MCF 10A (cell line): ENCODE measurements at regions not wholly inside any gene's neighbourhood (a gene's known extent, or its start where the extent isn't known, plus 50 kb on each side); places are given as distances from the start of the nearest gene placed in this dataset.

Experiments used
- BruUV-seq: library from RNA; stranded (reverse); fragments of 400-500 nt; replicated peaks from 2 replicates; lab custom pipeline; 2021; lab: Mats Ljungman, UMichigan
- CTCF ChIA-PET: fragments of 300-600 bp; sonication (Branson Sonifier 250); formaldehyde crosslinking; extraction: SDS; loops from one replicate; lab custom pipeline; 2021; ENCODE audit warnings: antibody characterized with exemption, inconsistent platforms; lab: Yijun Ruan, JAX
- POLR2A ChIA-PET: fragments of 300-600, 350-650 bp; sonication (Branson Sonifier 250); formaldehyde crosslinking; extraction: SDS; loops from one replicate; lab custom pipeline; 2020; ENCODE audit warnings: antibody characterized with exemption, inconsistent platforms; lab: Yijun Ruan, JAX
- DNase-seq: peaks from one replicate; pipeline ENCODE4 v3.0.0-alpha.2; 2018; ENCODE audit not compliant: unreplicated experiment
- H3K27ac Mint-ChIP-seq: one replicate; pipeline ENCODE4 v1.8.0; 2022; ENCODE audit warnings: mild to moderate bottlenecking, low read depth, mixed read lengths; ENCODE audit not compliant: unreplicated experiment
- H3K27me3 Mint-ChIP-seq: one replicate; pipeline ENCODE4 v1.8.0; 2022; ENCODE audit warnings: mixed read lengths; ENCODE audit not compliant: insufficient read depth, unreplicated experiment
- H3K36me3 Mint-ChIP-seq: one replicate; pipeline ENCODE4 v1.8.0; 2022; ENCODE audit warnings: mild to moderate bottlenecking, moderate library complexity, mixed read lengths; ENCODE audit not compliant: insufficient read depth, unreplicated experiment
- H3K4me1 Mint-ChIP-seq: one replicate; pipeline ENCODE4 v1.8.0; 2022; ENCODE audit warnings: mixed read lengths; ENCODE audit not compliant: insufficient read depth, unreplicated experiment
- H3K4me3 Mint-ChIP-seq: one replicate; pipeline ENCODE4 v1.8.0; 2022; ENCODE audit warnings: mild to moderate bottlenecking, moderate library complexity, mixed read lengths; ENCODE audit not compliant: unreplicated experiment
- H3K9me3 Mint-ChIP-seq: one replicate; pipeline ENCODE4 v1.8.0; 2022; ENCODE audit warnings: mixed read lengths; ENCODE audit not compliant: unreplicated experiment
- CTCF ChIP-seq: fragments of 200-600 bp; IDR thresholded peaks from one replicate; pipeline ENCODE4 v1.8.0; 2022; ENCODE audit warnings: antibody characterized with exemption, mild to moderate bottlenecking; ENCODE audit not compliant: unreplicated experiment
- intact Hi-C: fragments of 100-400 bp; cut with micrococcal nuclease; formaldehyde crosslinking; loops from 2 replicates; pipeline ENCODE4 v1.14.1; 2022

- no peak for TF ChIP-seq CTCF
- H3K9me3 Mint-ChIP-seq: peaks cover 24% of the 10 kb centered on the region
- H3K36me3 Mint-ChIP-seq: no peaks in the 10 kb centered on the region
- no peak overlapping the region for H3K27ac Mint-ChIP-seq
- no TSS peak for BruUV-seq
- DNase-seq: no peak
- H3K4me3 Mint-ChIP-seq: no peak overlapping the region
- ChIA-PET CTCF (no interaction called here), POLR2A (no interaction called here)
- intact Hi-C loops: no loop called here
- no peaks in the 10 kb centered on the region for H3K4me1 Mint-ChIP-seq
- H3K27me3 Mint-ChIP-seq: no peaks in the 10 kb centered on the region
Measured at GRCh38 chr3:30384546-30385072, 221.8 kb upstream of the TGFBR2 start.

- Mint-ChIP-seq H3K27ac (no peak overlapping the region), H3K4me3 (no peak overlapping the region), H3K36me3 (no peaks in the 10 kb centered on the region), H3K4me1 (no peaks in the 10 kb centered on the region), H3K9me3 (peaks cover 16% of the 10 kb centered on the region), H3K27me3 (no peaks in the 10 kb centered on the region)
- ChIA-PET POLR2A (interaction anchor here (1.0 kb wide), 1 partner anchor 11 kb away, joined by 3 read pairs; no protein-coding TSS in a partner anchor), CTCF (interaction anchor here (0.7 kb wide), 1 partner anchor 44 kb away, joined by 3 read pairs; no protein-coding TSS in a partner anchor)
- no peak for TF ChIP-seq CTCF
- BruUV-seq: no TSS peak
- intact Hi-C loops: no loop called here
- no peak for DNase-seq
Measured at GRCh38 chr3:30393079-30393478, 213.3 kb upstream of the TGFBR2 start.

GRCh38 chr3:30397030-30397429 is 209.4 kb upstream of the TGFBR2 start:
- ChIA-PET POLR2A (no interaction called here), CTCF (no interaction called here)
- no TSS peak for BruUV-seq
- no peak for DNase-seq
- no peaks in the 10 kb centered on the region for H3K27me3 Mint-ChIP-seq
- no peaks in the 10 kb centered on the region for H3K36me3 Mint-ChIP-seq
- H3K4me3 Mint-ChIP-seq: no peak overlapping the region
- no peak overlapping the region for H3K27ac Mint-ChIP-seq
- TF ChIP-seq CTCF: no peak
- intact Hi-C loops: no loop called here
- peaks cover 8% of the 10 kb centered on the region for H3K9me3 Mint-ChIP-seq
- no peaks in the 10 kb centered on the region for H3K4me1 Mint-ChIP-seq

- intact Hi-C loops: no loop called here
Measured at GRCh38 chr3:30399394-30400181, 206.8 kb upstream of the TGFBR2 start.

More at GRCh38 chr3:30399394-30400181, 206.8 kb upstream of the TGFBR2 start:
- Mint-ChIP-seq H3K27me3 (no peaks in the 10 kb centered on the region), H3K27ac (no peak overlapping the region), H3K36me3 (no peaks in the 10 kb centered on the region), H3K4me1 (no peaks in the 10 kb centered on the region), H3K4me3 (no peak overlapping the region), H3K9me3 (peaks cover 2% of the 10 kb centered on the region)
- ChIA-PET CTCF (no interaction called here), POLR2A (interaction anchor here (0.7 kb wide), 1 partner anchor 278 kb away, joined by 3 read pairs; no protein-coding TSS in a partner anchor)
- BruUV-seq: no TSS peak
- TF ChIP-seq CTCF: no peak
- DNase-seq: no peak
